ENCODE measurements at regions not wholly inside any gene's neighbourhood (a gene's known extent, or its start where the extent isn't known, plus 50 kb on each side); places are given as distances from the start of the nearest gene placed in this dataset.
"Not testable (repeated sequence)": the region's sequence is repeated elsewhere in the genome, so short reads cannot be mapped to it uniquely, and the experiment has no call there.

DNA sequence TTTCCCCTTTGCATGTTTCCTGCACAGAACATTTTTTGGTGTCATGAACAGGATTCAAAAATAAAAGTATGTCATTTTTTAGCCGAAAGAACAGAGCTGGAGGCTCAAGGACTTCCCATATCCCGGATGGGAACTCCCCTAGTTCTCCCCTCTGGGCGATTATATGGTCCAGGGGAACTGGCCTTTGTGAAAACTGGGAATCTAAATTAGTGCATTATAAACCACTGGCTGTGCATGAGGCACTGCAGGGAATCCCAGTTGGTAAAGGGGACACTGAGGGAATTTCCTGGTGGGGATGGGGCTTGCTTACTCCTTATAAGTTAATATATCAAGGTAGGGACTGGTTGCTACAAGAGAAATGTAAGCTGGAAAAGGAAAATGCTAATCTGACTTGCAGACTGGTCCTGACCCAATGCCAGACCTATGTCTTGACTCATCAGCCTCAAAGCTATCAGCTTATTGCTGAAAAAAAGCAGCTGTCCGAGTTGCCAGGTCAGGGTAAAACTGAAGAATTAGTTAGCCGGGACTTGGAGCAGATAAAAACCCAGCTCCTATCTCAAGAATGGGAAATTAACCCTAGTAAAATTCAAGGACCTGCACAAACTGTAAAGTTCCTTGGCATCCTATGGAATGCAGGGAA, 122.6 kb downstream of the FCRL5 start:
- TF ChIP-seq, protein P1, sequence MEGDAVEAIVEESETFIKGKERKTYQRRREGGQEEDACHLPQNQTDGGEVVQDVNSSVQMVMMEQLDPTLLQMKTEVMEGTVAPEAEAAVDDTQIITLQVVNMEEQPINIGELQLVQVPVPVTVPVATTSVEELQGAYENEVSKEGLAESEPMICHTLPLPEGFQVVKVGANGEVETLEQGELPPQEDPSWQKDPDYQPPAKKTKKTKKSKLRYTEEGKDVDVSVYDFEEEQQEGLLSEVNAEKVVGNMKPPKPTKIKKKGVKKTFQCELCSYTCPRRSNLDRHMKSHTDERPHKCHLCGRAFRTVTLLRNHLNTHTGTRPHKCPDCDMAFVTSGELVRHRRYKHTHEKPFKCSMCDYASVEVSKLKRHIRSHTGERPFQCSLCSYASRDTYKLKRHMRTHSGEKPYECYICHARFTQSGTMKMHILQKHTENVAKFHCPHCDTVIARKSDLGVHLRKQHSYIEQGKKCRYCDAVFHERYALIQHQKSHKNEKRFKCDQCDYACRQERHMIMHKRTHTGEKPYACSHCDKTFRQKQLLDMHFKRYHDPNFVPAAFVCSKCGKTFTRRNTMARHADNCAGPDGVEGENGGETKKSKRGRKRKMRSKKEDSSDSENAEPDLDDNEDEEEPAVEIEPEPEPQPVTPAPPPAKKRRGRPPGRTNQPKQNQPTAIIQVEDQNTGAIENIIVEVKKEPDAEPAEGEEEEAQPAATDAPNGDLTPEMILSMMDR (IDR thresholded peaks at IDR 0.05), result no peak
- no peak for ATAC-seq
- Histone ChIP-seq H3K9me3 (no peaks in the 10 kb centered on the region), H3K4me1 (ENCODE audit: low read depth) (no peaks in the 10 kb centered on the region), H3K36me3 (ENCODE audit: low read depth) (no peaks in the 10 kb centered on the region), H3K4me3 (no peak overlapping the region)
- intact Hi-C loops (cut with DNase I, micrococcal nuclease), result no loop called here
- no peak for DNase-seq

DNA sequence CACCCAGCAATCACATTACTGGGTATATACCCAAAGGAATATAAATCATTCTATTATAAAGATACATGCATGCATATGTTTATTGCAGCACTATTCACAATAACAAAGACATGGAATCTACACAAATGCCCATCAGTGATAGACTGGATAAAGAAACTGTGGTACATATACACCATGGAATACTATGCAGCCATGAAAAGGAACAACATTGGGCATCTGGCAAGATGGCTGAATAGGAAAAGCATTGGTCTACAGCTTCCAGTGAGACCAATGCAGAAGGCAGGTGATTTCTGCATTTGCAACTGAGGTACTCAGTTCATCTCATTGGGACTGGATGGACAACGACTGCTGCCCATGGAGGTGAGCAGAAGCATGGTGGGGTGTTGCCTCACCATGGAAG, 128.6 kb downstream of the FCRL5 start:
- H3K9me3 ChIP-seq; DNase-seq; intact Hi-C loops (cut with DNase I, micrococcal nuclease); ATAC-seq; H3K4me3 ChIP-seq; H3K4me1 ChIP-seq (ENCODE audit: low read depth); H3K36me3 ChIP-seq (ENCODE audit: low read depth): not testable (repeated sequence)

DNA sequence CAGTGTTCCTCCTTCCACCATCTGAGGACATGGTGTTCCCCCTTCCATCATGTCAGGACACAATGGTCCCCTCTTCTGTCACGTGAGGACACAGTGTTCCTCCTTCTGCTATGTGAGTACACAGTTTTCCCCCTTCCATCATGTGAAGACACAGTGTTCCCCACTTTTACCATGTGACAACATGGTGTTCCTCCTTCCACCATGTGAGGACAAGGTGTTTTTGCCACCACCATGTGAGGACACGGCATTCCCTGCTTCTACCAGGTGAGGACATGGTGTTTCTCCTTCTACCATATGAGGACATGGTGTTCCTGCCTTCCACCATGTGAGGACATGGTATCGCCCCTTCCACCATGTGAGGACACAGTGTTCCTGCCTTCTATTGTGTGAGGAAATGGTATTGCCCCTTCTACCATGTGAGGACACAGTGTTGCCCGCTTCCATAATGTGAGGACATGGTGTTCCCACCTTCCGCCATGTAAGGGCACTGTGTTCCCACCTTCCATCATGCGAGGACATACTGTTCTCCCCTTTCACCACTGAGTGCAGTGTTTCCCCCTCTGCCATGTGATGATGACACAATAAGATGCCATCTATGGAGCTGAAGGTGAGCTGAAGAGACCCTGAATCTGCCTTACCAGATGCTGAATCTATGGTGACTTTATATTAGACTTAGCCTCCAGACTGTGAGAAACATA, 132.3 kb downstream of the FCRL5 start:
- no peak for DNase-seq
- H3K4me3 ChIP-seq, result no peak overlapping the region
- intact Hi-C loops (cut with DNase I, micrococcal nuclease), result no loop called here
- no peaks in the 10 kb centered on the region for H3K4me1 ChIP-seq (ENCODE audit: low read depth)
- no peaks in the 10 kb centered on the region for H3K36me3 ChIP-seq (ENCODE audit: low read depth)
- no peaks in the 10 kb centered on the region for H3K9me3 ChIP-seq
- TF ChIP-seq, protein P1 (IDR thresholded peaks at IDR 0.05), result no peak
- ATAC-seq, result no peak

DNA sequence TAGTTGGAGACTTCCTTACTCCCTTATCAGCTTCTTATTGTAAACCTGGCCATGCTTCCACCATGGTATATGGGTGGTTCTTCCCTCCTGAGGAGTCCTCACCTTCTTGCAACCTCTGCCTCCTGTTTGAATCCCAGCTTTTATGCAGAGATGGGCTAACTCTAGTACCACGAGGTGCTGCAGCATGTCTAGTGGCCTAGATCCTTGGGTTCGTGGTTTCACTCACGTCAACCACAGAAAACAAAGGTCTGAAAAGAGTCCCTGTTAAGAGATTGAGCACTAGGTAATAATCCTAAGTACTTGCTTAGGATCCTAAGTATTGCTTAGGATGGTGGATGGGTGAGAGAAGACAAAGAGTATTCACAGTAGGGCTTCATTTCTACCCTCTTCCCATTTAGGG, 133.7 kb downstream of the FCRL5 start:
- intact Hi-C loops (cut with DNase I, micrococcal nuclease), result no loop called here
- Histone ChIP-seq H3K4me1 (ENCODE audit: low read depth) (no peaks in the 10 kb centered on the region), H3K9me3 (no peaks in the 10 kb centered on the region), H3K36me3 (ENCODE audit: low read depth) (no peaks in the 10 kb centered on the region), H3K4me3 (no peak overlapping the region)
- DNase-seq, result no peak
- TF ChIP-seq, protein P1 (IDR thresholded peaks at IDR 0.05), result no peak
- no peak for ATAC-seq

DNA sequence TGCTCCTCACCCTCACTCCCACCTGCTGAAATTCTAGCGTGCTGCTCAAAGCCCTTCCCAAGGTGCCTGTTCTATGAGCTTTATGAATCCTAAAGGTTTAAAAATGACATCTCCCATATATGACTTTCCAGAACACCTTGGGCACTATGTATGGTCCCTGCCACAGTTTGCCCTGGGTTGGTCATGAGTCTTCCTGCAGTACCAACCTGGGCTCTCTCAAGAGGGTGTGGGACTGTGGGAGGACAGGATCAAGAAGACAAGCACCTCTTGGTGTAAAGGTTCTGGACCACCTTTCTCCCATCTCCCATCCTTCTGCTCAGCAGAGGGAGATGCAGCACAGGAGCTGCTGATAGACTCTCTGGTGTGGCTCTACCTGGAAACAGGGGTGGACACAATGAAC, 134.1 kb downstream of the FCRL5 start:
- no peaks in the 10 kb centered on the region for H3K36me3 ChIP-seq (ENCODE audit: low read depth)
- no peak for ATAC-seq
- no peaks in the 10 kb centered on the region for H3K4me1 ChIP-seq (ENCODE audit: low read depth)
- no peaks in the 10 kb centered on the region for H3K9me3 ChIP-seq
- no peak for DNase-seq
- no peak overlapping the region for H3K4me3 ChIP-seq
- intact Hi-C loops (cut with DNase I, micrococcal nuclease), result no loop called here
- TF ChIP-seq, protein P1 (IDR thresholded peaks at IDR 0.05), result no peak

DNA sequence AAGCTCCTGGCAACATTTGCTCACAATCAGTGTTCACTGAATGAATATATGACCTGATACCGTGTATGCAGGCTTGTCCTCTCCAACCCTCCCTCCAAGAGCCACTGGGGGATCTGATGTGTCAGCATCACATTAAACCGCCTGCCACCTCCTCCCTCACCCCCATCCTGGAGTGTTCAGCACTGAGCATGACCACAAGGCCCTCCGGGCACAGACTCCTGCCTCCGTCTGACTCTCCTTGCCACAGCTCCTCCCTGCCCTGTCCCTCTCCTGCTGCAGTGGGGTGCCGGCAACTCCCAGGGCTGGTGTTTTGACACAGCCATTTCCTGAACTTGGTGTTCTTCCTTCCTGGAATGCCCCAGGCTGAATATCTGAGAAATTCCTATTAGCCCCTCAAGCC, 136.7 kb downstream of the FCRL5 start:
- Histone ChIP-seq H3K4me1 (ENCODE audit: low read depth) (no peaks in the 10 kb centered on the region), H3K9me3 (no peaks in the 10 kb centered on the region), H3K4me3 (no peak overlapping the region), H3K36me3 (ENCODE audit: low read depth) (no peaks in the 10 kb centered on the region)
- TF ChIP-seq, protein P1 (IDR thresholded peaks at IDR 0.05), result no peak
- DNase-seq (no peak), ATAC-seq (no peak)
- intact Hi-C loops (cut with DNase I, micrococcal nuclease), result no loop called here
